Neutrophil (primary cell): ENCODE measurements at regions not wholly inside any gene's neighbourhood (a gene's known extent, or its start where the extent isn't known, plus 50 kb on each side); places are given as distances from the start of the nearest gene placed in this dataset.

Experiments used
- H3K27ac ChIP-seq: fragments of 200-600 bp; sonication (generic); 2 replicates; pipeline ENCODE4 v1.5.1; 2016; ENCODE audit warnings: mild to moderate bottlenecking, moderate library complexity
- H3K27me3 ChIP-seq: fragments of 200-600 bp; sonication (generic); 2 replicates; pipeline ENCODE4 v1.6.0; 2016; ENCODE audit warnings: mild to moderate bottlenecking
- H3K36me3 ChIP-seq: fragments of 200-600 bp; sonication (generic); 2 replicates; pipeline ENCODE4 v1.5.1; 2017
- H3K4me1 ChIP-seq, 2 experiments: fragments of 200-600 bp in 1 of 2; sonication (generic) in 1 of 2; 1 replicate in 1 of 2; 2 replicates in 1 of 2; pipeline versions ENCODE4 v1.5.1 to v1.6.1; 2013 to 2016; ENCODE audit warnings: low read depth in 1 of 2, low read length in 1 of 2, mild to moderate bottlenecking in 1 of 2, moderate library complexity in 1 of 2; ENCODE audit not compliant: control insufficient read depth in 1 of 2, insufficient read depth in 1 of 2
- H3K4me3 ChIP-seq, 2 experiments: fragments of 200-600 bp in 1 of 2; sonication (generic) in 1 of 2; 1 replicate in 1 of 2; 2 replicates in 1 of 2; pipeline ENCODE4 v1.5.1; 2013 to 2016; ENCODE audit warnings: low read depth in 1 of 2, low read length in 1 of 2, mild to moderate bottlenecking in 1 of 2, moderate library complexity in 1 of 2
- H3K9me3 ChIP-seq: fragments of 200-600 bp; sonication (generic); 2 replicates; pipeline ENCODE4 v1.5.1; 2016
- CTCF ChIP-seq: fragments of 200-600 bp; sonication (generic); IDR thresholded peaks from 2 replicates; pipeline ENCODE4 v1.5.1; 2016; ENCODE audit warnings: antibody characterized with exemption

GRCh38 chr2:14270036-14270582 is 362.4 kb upstream of the LRATD1 start:
- H3K36me3 ChIP-seq = no peaks in the 10 kb centered on the region
- H3K4me3 ChIP-seq = no peak overlapping the region
- H3K4me1 ChIP-seq = no peaks in the 10 kb centered on the region

GRCh38 chr2:14272396-14273075 is 360.0 kb upstream of the LRATD1 start:
- no peak for TF ChIP-seq CTCF
- no peaks in the 10 kb centered on the region for H3K4me1 ChIP-seq
- H3K36me3 ChIP-seq = no peaks in the 10 kb centered on the region
- no peak overlapping the region for H3K27ac ChIP-seq
- no peak overlapping the region for H3K4me3 ChIP-seq
- H3K27me3 ChIP-seq = no peaks in the 10 kb centered on the region
- H3K9me3 ChIP-seq = no peaks in the 10 kb centered on the region

More at GRCh38 chr2:14270036-14270582, 362.4 kb upstream of the LRATD1 start:
- H3K27me3 ChIP-seq = no peaks in the 10 kb centered on the region
- H3K9me3 ChIP-seq = no peaks in the 10 kb centered on the region
- no peak overlapping the region for H3K27ac ChIP-seq
- TF ChIP-seq CTCF = no peak

- H3K27me3 ChIP-seq = no peaks in the 10 kb centered on the region
- TF ChIP-seq CTCF = no peak
Measured at GRCh38 chr2:14273650-14274049, 358.9 kb upstream of the LRATD1 start.

GRCh38 chr2:14284244-14284643 is 348.3 kb upstream of the LRATD1 start:
- no peak for TF ChIP-seq CTCF
- Histone ChIP-seq H3K36me3 (no peaks in the 10 kb centered on the region), H3K4me3 (no peak overlapping the region)

More at GRCh38 chr2:14273650-14274049, 358.9 kb upstream of the LRATD1 start:
- no peaks in the 10 kb centered on the region for H3K36me3 ChIP-seq
- H3K9me3 ChIP-seq = no peaks in the 10 kb centered on the region
- no peak overlapping the region for H3K4me3 ChIP-seq
- H3K27ac ChIP-seq = no peak overlapping the region
- H3K4me1 ChIP-seq = no peaks in the 10 kb centered on the region

GRCh38 chr2:14285812-14286211 is 346.7 kb upstream of the LRATD1 start:
- Histone ChIP-seq H3K36me3 (no peaks in the 10 kb centered on the region), H3K9me3 (no peaks in the 10 kb centered on the region), H3K4me3 (no peak overlapping the region), H3K4me1 (no peaks in the 10 kb centered on the region), H3K27me3 (no peaks in the 10 kb centered on the region), H3K27ac (no peak overlapping the region)
- TF ChIP-seq CTCF = no peak

More at GRCh38 chr2:14284244-14284643, 348.3 kb upstream of the LRATD1 start:
- no peak overlapping the region for H3K27ac ChIP-seq
- H3K4me1 ChIP-seq = no peaks in the 10 kb centered on the region
- H3K9me3 ChIP-seq = no peaks in the 10 kb centered on the region
- no peaks in the 10 kb centered on the region for H3K27me3 ChIP-seq
